HG03469 (cell line): ENCODE measurements at regions not wholly inside any gene's neighbourhood (a gene's known extent, or its start where the extent isn't known, plus 50 kb on each side); places are given as distances from the start of the nearest gene placed in this dataset.
"Not testable (repeated sequence)": the region's sequence is repeated elsewhere in the genome, so short reads cannot be mapped to it uniquely, and the experiment has no call there.

Experiments
- ATAC-seq: cut with Tn5 transposase; IDR thresholded peaks from one replicate; pipeline ENCODE4 v1.9.1; 2021; ENCODE audit warnings: mild to moderate bottlenecking, moderate library complexity, moderate number of reproducible peaks; ENCODE audit not compliant: unreplicated experiment

GRCh38 chr21:35982717-35983116 lies 77.6 kb downstream of the SETD4 start:
- no peak for ATAC-seq

- ATAC-seq: no peak
These were observed 78.7 kb downstream of the SETD4 start for GRCh38 chr21:35981514-35982070.

- ATAC-seq: no peak
These were observed 79.5 kb downstream of the SETD4 start for GRCh38 chr21:35980821-35981220.

- not testable (repeated sequence) for ATAC-seq
These were observed 82.5 kb downstream of the SETD4 start for GRCh38 chr21:35977860-35978259.

- ATAC-seq: no peak
These were observed 83.4 kb downstream of the SETD4 start for GRCh38 chr21:35976929-35977328.

GRCh38 chr21:35976481-35976880 lies 83.8 kb downstream of the SETD4 start:
- no peak for ATAC-seq

- no peak for ATAC-seq
These were observed 85.6 kb downstream of the SETD4 start for GRCh38 chr21:35974775-35975174.

- ATAC-seq: no peak
These were observed 88.5 kb downstream of the SETD4 start for GRCh38 chr21:35971824-35972223.

GRCh38 chr21:35969281-35969680 lies 91.0 kb downstream of the SETD4 start:
- no peak for ATAC-seq

GRCh38 chr21:35968564-35968963 lies 91.8 kb downstream of the SETD4 start:
- ATAC-seq: no peak

- ATAC-seq: no peak
These were observed 94.6 kb downstream of the SETD4 start for GRCh38 chr21:35965699-35966098.

- ATAC-seq: no peak
These were observed 96.3 kb downstream of the SETD4 start for GRCh38 chr21:35963920-35964451.

- no peak for ATAC-seq
These were observed 97.4 kb downstream of the SETD4 start for GRCh38 chr21:35962917-35963316.

- no peak for ATAC-seq
These were observed 106.3 kb downstream of the SETD4 start for GRCh38 chr21:35954066-35954465.

GRCh38 chr21:35953597-35953996 lies 106.7 kb downstream of the SETD4 start:
- no peak for ATAC-seq

- no peak for ATAC-seq
These were observed 107.5 kb downstream of the SETD4 start for GRCh38 chr21:35952651-35953340.

- ATAC-seq: no peak
These were observed 111.3 kb downstream of the SETD4 start for GRCh38 chr21:35948982-35949381.

- no peak for ATAC-seq
These were observed 115.1 kb downstream of the SETD4 start for GRCh38 chr21:35945089-35945671.

- ATAC-seq: no peak
These were observed 116.6 kb downstream of the SETD4 start for GRCh38 chr21:35943752-35944151.

- no peak for ATAC-seq
These were observed 117.8 kb downstream of the SETD4 start for GRCh38 chr21:35942211-35943144.
